ENCODE measurements at regions not wholly inside any gene's neighbourhood (a gene's known extent, or its start where the extent isn't known, plus 50 kb on each side); places are given as distances from the start of the nearest gene placed in this dataset.

DNA sequence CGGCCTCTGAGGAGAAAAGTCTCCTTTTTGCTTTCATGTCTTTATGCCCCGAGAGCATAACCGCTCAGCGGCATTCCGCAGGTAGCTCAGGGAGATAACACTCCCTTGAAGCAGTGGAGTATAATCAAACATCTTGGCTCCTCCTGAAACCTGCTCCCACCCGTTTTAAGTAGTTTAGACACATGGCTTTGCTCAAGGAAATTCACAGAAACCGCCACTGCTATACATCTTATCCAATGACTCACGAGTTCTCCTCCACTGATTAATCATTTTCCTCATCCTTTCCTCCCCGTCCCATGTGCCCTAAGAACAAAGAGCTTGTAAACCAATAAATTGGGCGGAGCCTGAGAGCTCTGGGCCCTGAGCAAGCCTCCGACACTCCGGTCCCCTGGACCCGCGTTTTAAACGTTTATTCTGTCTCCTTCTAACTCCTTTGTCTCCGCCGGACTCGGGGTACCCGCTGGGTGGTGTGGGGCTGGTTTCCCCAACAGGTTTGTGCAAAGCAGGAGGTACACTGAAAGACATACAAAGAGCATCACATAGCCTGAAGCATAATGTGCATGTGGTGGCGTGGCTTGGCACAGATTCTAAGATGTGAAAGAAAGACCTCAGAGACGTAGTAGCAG lies 401.2 kb downstream of the TLL1 start:
- Histone ChIP-seq H3K36me3 (replicated peaks in 1 of 2; ENCODE audit: control insufficient read depth in 1 of 2, insufficient read depth in 2 of 2, low read length in 2 of 2) (no peaks in the 10 kb centered on the region), H3K9me3 (ENCODE audit: low read length) (no peaks in the 10 kb centered on the region), H3K4me1 (ENCODE audit: insufficient read depth, low read length) (no peaks in the 10 kb centered on the region), H2AFZ (ENCODE audit: low read length) (no peak overlapping the region), H3K79me2 (ENCODE audit: insufficient read depth, low read length) (no peaks in the 10 kb centered on the region), H3K9ac (ENCODE audit: insufficient read depth, low read depth, low read length) (no peak overlapping the region), H4K20me1 (ENCODE audit: insufficient read depth, low read length) (no peaks in the 10 kb centered on the region), H3K27me3 (ENCODE audit: control insufficient read depth in 1 of 2, insufficient read depth in 2 of 2, low read length in 2 of 2) (no peaks in the 10 kb centered on the region; a peak in 1 of 5 replicates), H3K4me3 (replicated peaks in 1 of 3; ENCODE audit: insufficient read depth in 1 of 3, low read depth in 2 of 3, low read length in 3 of 3) (no peak overlapping the region), H3K4me2 (ENCODE audit: low read depth, low read length) (no peak overlapping the region), H3K27ac (ENCODE audit: extremely low read length, insufficient read depth, low read length) (no peak overlapping the region)
- WGBS (ENCODE audit: low lambda C conversion rate): 10% methylated on average over 17 of the region's 21 CpGs
- TF ChIP-seq FOXO1 (CRISPR knock-in tag; IDR thresholded peaks at IDR 0.05) (no peak), CEBPG (CRISPR knock-in tag; IDR thresholded peaks at IDR 0.05) (no peak), WIZ (CRISPR knock-in tag; IDR thresholded peaks at IDR 0.05) (no peak), KDM2A (CRISPR knock-in tag; IDR thresholded peaks at IDR 0.05; ENCODE audit: borderline replicate concordance, low read depth) (no peak), GATAD1 (CRISPR knock-in tag; IDR thresholded peaks at IDR 0.05) (no peak), POGZ (CRISPR knock-in tag; IDR thresholded peaks at IDR 0.05) (no peak), ZNF460 (CRISPR knock-in tag; IDR thresholded peaks at IDR 0.05; ENCODE audit: borderline replicate concordance) (no peak), KAT8 (CRISPR knock-in tag; IDR thresholded peaks at IDR 0.05) (no peak), ZNF44 (CRISPR knock-in tag; IDR thresholded peaks at IDR 0.05) (no peak), SMC3 (IDR thresholded peaks at IDR 0.05; ENCODE audit: low read length) (no peak), ZNF510 (CRISPR knock-in tag; IDR thresholded peaks at IDR 0.05; ENCODE audit: low read depth) (no peak), KDM5B (CRISPR knock-in tag; IDR thresholded peaks at IDR 0.05; ENCODE audit: borderline replicate concordance) (no peak), RFXAP (CRISPR knock-in tag; IDR thresholded peaks at IDR 0.05; ENCODE audit: borderline replicate concordance) (no peak), DDIT3 (CRISPR knock-in tag; IDR thresholded peaks at IDR 0.05) (no peak), MATR3 (CRISPR knock-in tag; IDR thresholded peaks at IDR 0.05) (no peak), NCOA1 (CRISPR knock-in tag; IDR thresholded peaks at IDR 0.05) (no peak), ZNF350 (CRISPR knock-in tag; IDR thresholded peaks at IDR 0.05; ENCODE audit: borderline replicate concordance, low read depth) (no peak), MAZ (IDR thresholded peaks at IDR 0.05; ENCODE audit: borderline replicate concordance, low read depth, low read length) (no peak), MAZ (CRISPR knock-in tag; IDR thresholded peaks at IDR 0.05; ENCODE audit: low read depth) (no peak), ISX (CRISPR knock-in tag; conservative IDR thresholded peaks at IDR 0.05) (no peak), PAWR (CRISPR knock-in tag; IDR thresholded peaks at IDR 0.05; ENCODE audit: borderline replicate concordance) (no peak)
- POLR2A ChIA-PET: no interaction called here
- BruUV-seq (replicated peaks): no TSS peak
- in situ Hi-C loops (cut with HindIII; ENCODE audit: extremely low pct_ligation_motif_present, low pct_unique_long_range_greater_than_20kb) (no loop called here), intact Hi-C loops (cut with micrococcal nuclease; ENCODE audit: unreplicated experiment) (no loop called here)
- FAIRE-seq (no peak), DNase-seq (ENCODE audit: low spot score) (no peak), ATAC-seq (no peak)
- CTCF ChIA-PET (ENCODE audit: low intra/inter-chr PET ratio, low total read pairs): no interaction called here
